Endothelial cell of umbilical vein (primary cell): ENCODE measurements at regions not wholly inside any gene's neighbourhood (a gene's known extent, or its start where the extent isn't known, plus 50 kb on each side); places are given as distances from the start of the nearest gene placed in this dataset.

Source experiments
- BruUV-seq: library from RNA; stranded (reverse); fragments of 400-500 nt; replicated peaks from 2 replicates; lab custom pipeline; 2021; lab: Mats Ljungman, UMichigan
- CTCF ChIA-PET: fragments of 300-600, 350-600 bp; sonication (Branson Sonifier 250); formaldehyde crosslinking; loops from one replicate; lab custom pipeline; 2021; ENCODE audit warnings: antibody characterized with exemption, inconsistent platforms; lab: Charles Lee
- POLR2A ChIA-PET: fragments of 300-600, 350-600 bp; sonication (Branson Sonifier 250); formaldehyde crosslinking; loops from one replicate; lab custom pipeline; 2021; ENCODE audit warnings: antibody characterized with exemption, inconsistent platforms; lab: Charles Lee
- DNase-seq: peaks from one replicate; pipeline ENCODE4 v3.0.0-alpha.2; 2011; ENCODE audit warnings: low read depth, low spot score
- FAIRE-seq: peaks from 2 replicates; lab custom pipeline; 2011; peaks lifted over from hg19 to GRCh38; lab: Jason Lieb, UNC
- H2AFZ ChIP-seq: 2 replicates; pipeline ENCODE4 v1.6.0; 2012; ENCODE audit warnings: low read depth, low read length, control low read depth, inconsistent platforms
- H3K27ac ChIP-seq: 2 replicates; pipeline ENCODE4 v1.5.1; 2011; ENCODE audit warnings: low read depth, mild to moderate bottlenecking, control low read depth, low read length, moderate library complexity; ENCODE audit not compliant: insufficient read depth
- H3K27me3 ChIP-seq, 2 experiments: 2 replicates each; pipeline versions ENCODE4 v1.6.0 to v1.6.1; 2011; ENCODE audit warnings: low read length in 2 of 2, mixed read lengths in 1 of 2; ENCODE audit not compliant: control insufficient read depth in 2 of 2, insufficient read depth in 2 of 2
- H3K36me3 ChIP-seq, 2 experiments: 2 replicates in 1 of 2; 3 replicates in 1 of 2; pipeline ENCODE4 v1.5.1; 2011; ENCODE audit warnings: low read length in 2 of 2, mild to moderate bottlenecking in 1 of 2, moderate library complexity in 1 of 2; ENCODE audit not compliant: control insufficient read depth in 2 of 2, insufficient read depth in 2 of 2; ENCODE audit errors: extremely low read depth in 1 of 2
- H3K4me1 ChIP-seq: 3 replicates; pipeline ENCODE4 v1.5.1; 2011; ENCODE audit warnings: mild to moderate bottlenecking, low read length; ENCODE audit not compliant: control insufficient read depth, insufficient read depth; ENCODE audit errors: extremely low read depth
- H3K4me2 ChIP-seq: 2 replicates; pipeline ENCODE4 v1.6.1; 2011; ENCODE audit warnings: low read length, control low read depth, mixed read lengths; ENCODE audit not compliant: insufficient read depth
- H3K4me3 ChIP-seq, 3 experiments: fragments of 200-600 bp in 1 of 3; sonication (generic), shearing (Covaris generic) in 1 of 3; replicated peaks in 1 of 3; 2 replicates each; pipeline ENCODE4 v1.5.1; 2011 to 2016; ENCODE audit warnings: control low read depth in 3 of 3, low read length in 3 of 3, mild to moderate bottlenecking in 2 of 3, inconsistent platforms in 1 of 3, low read depth in 1 of 3, moderate library complexity in 1 of 3; ENCODE audit not compliant: insufficient read depth in 1 of 3
- H3K79me2 ChIP-seq: 2 replicates; pipeline ENCODE4 v1.6.0; 2012; ENCODE audit warnings: low read length, inconsistent platforms; ENCODE audit not compliant: control insufficient read depth, insufficient read depth
- H3K9ac ChIP-seq: replicated peaks from 2 replicates; pipeline ENCODE3; 2011; ENCODE audit warnings: low read length, control low read depth; ENCODE audit not compliant: insufficient read depth; ENCODE audit errors: extremely low read depth
- H3K9me1 ChIP-seq: replicated peaks from 3 replicates; pipeline ENCODE4 v1.6.0; 2011; ENCODE audit warnings: mild to moderate bottlenecking, low read length; ENCODE audit not compliant: control insufficient read depth, insufficient read depth; ENCODE audit errors: extremely low read depth
- H3K9me3 ChIP-seq: replicated peaks from 2 replicates; pipeline ENCODE4 v1.5.1; 2012; ENCODE audit warnings: low read length, inconsistent platforms; ENCODE audit not compliant: control insufficient read depth, insufficient read depth
- H4K20me1 ChIP-seq: replicated peaks from 2 replicates; pipeline ENCODE3; 2011; ENCODE audit warnings: mild to moderate bottlenecking, low read length; ENCODE audit not compliant: control insufficient read depth, insufficient read depth; ENCODE audit errors: extremely low read depth
- EZH2 ChIP-seq: IDR thresholded peaks from 2 replicates; pipeline ENCODE4 v1.6.1; 2012; ENCODE audit warnings: borderline replicate concordance, low read depth, mild to moderate bottlenecking, moderate library complexity, low read length, inconsistent platforms; ENCODE audit not compliant: severe bottlenecking
- FOS ChIP-seq: IDR thresholded peaks from 2 replicates; pipeline ENCODE4 v1.6.1; 2011; ENCODE audit warnings: mild to moderate bottlenecking, low read length, moderate library complexity, borderline replicate concordance; ENCODE audit not compliant: insufficient read depth
- GATA2 ChIP-seq: IDR thresholded peaks from 2 replicates; pipeline ENCODE4 v1.7.0; 2011; ENCODE audit warnings: low read depth, mild to moderate bottlenecking, moderate library complexity, mixed read lengths, low read length; ENCODE audit not compliant: insufficient read length, insufficient read depth
- JUN ChIP-seq: IDR thresholded peaks from 2 replicates; pipeline ENCODE4 v1.6.1; 2011; ENCODE audit warnings: borderline replicate concordance, low read depth; ENCODE audit not compliant: insufficient read length, insufficient read depth
- MAX ChIP-seq: IDR thresholded peaks from 2 replicates; pipeline ENCODE4 v1.6.1; 2011; ENCODE audit not compliant: insufficient read depth, insufficient read length
- MYC ChIP-seq: IDR thresholded peaks from one replicate; pipeline ENCODE4 v1.6.1; 2011; ENCODE audit warnings: mild to moderate bottlenecking, low read depth, low read length
- POLR2A ChIP-seq: IDR thresholded peaks from 2 replicates; pipeline ENCODE4 v1.6.1; 2012; ENCODE audit warnings: low read depth, mild to moderate bottlenecking, control low read depth, low read length
- POLR2AphosphoS5 ChIP-seq: IDR thresholded peaks from 2 replicates; pipeline ENCODE4 v1.6.1; 2012; ENCODE audit warnings: low read depth, mild to moderate bottlenecking, control low read depth, low read length, moderate library complexity; ENCODE audit not compliant: insufficient read depth
- dilution Hi-C: fragments of 300-500 bp; cut with MboI; formaldehyde crosslinking; loops from one replicate; pipeline ENCODE4 v1.15.0; 2019; ENCODE audit warnings: low sequenced_read_pairs; ENCODE audit not compliant: extremely low pct_ligation_motif_present
- intact Hi-C: fragments of 100-400 bp; cut with micrococcal nuclease; formaldehyde crosslinking; loops from one replicate; pipeline ENCODE4 v1.10.0; 2022
- TF ChIP-seq, protein P1 (sequence below), 2 donors: IDR thresholded peaks; 1 replicate in 1 of 2; 2 replicates in 1 of 2; pipeline ENCODE4 v1.5.1; 2011; ENCODE audit warnings: low read length in 2 of 2, mild to moderate bottlenecking in 2 of 2, moderate library complexity in 2 of 2, control low read depth in 1 of 2, inconsistent platforms in 1 of 2, low read depth in 1 of 2; ENCODE audit not compliant: insufficient read depth in 1 of 2; ENCODE audit errors: extremely low read depth in 1 of 2

GRCh38 chr3:20462723-20463122 is 276.7 kb upstream of the SGO1 start:
- H3K4me3 ChIP-seq: no peak overlapping the region
- DNase-seq: peak; percentile 77
- TF ChIP-seq FOS (peak; percentile 79), JUN (peak; percentile 44), MAX (no peak)
- BruUV-seq: no TSS peak
- FAIRE-seq: peak; percentile 87
- no peak overlapping the region for H3K4me2 ChIP-seq
- H3K9ac ChIP-seq: no peak overlapping the region
- H3K79me2 ChIP-seq: no peaks in the 10 kb centered on the region
- no peaks in the 10 kb centered on the region for H3K36me3 ChIP-seq
- H3K27ac ChIP-seq: peak overlapping the region; percentile 29
- H3K9me1 ChIP-seq: no peaks in the 10 kb centered on the region
- no peaks in the 10 kb centered on the region for H3K27me3 ChIP-seq
- H4K20me1 ChIP-seq: no peaks in the 10 kb centered on the region
- H3K4me1 ChIP-seq: peaks cover 16% of the 10 kb centered on the region
- CTCF ChIA-PET: interaction anchor here (0.5 to 0.9 kb wide), 3 partner anchors 12 to 578 kb away, joined by 3 to 4 read pairs (median 3); no protein-coding TSS in a partner anchor
- intact Hi-C loops (loop anchor here (1.0 kb wide), 1 partner anchor 18 kb away; no protein-coding TSS in a partner anchor), dilution Hi-C loops (no loop called here)
- H3K9me3 ChIP-seq: no peaks in the 10 kb centered on the region
- no peak overlapping the region for H2AFZ ChIP-seq
- POLR2A ChIA-PET: no interaction called here

- Histone ChIP-seq H3K36me3 (no peaks in the 10 kb centered on the region), H3K4me1 (peaks cover 16% of the 10 kb centered on the region), H3K4me2 (no peak overlapping the region), H2AFZ (peak overlapping the region; percentile 58), H3K4me3 (no peak overlapping the region), H3K9me1 (no peaks in the 10 kb centered on the region), H3K79me2 (no peaks in the 10 kb centered on the region), H3K9ac (no peak overlapping the region), H3K27ac (peak overlapping the region; percentile 29), H3K27me3 (no peaks in the 10 kb centered on the region), H3K9me3 (no peaks in the 10 kb centered on the region), H4K20me1 (no peaks in the 10 kb centered on the region)
- ChIA-PET POLR2A (no interaction called here), CTCF (interaction anchor here (0.9 kb wide), 1 partner anchor 19 kb away, joined by 3 read pairs; no protein-coding TSS in a partner anchor)
- BruUV-seq: no TSS peak
- dilution Hi-C loops (no loop called here), intact Hi-C loops (loop anchor here (1.0 kb wide), 1 partner anchor 18 kb away; no protein-coding TSS in a partner anchor)
- TF ChIP-seq GATA2 (no peak), POLR2A (no peak), FOS (no peak), EZH2 (no peak), POLR2AphosphoS5 (no peak), MAX (no peak), JUN (no peak), MYC (no peak)
- TF ChIP-seq, protein P1, sequence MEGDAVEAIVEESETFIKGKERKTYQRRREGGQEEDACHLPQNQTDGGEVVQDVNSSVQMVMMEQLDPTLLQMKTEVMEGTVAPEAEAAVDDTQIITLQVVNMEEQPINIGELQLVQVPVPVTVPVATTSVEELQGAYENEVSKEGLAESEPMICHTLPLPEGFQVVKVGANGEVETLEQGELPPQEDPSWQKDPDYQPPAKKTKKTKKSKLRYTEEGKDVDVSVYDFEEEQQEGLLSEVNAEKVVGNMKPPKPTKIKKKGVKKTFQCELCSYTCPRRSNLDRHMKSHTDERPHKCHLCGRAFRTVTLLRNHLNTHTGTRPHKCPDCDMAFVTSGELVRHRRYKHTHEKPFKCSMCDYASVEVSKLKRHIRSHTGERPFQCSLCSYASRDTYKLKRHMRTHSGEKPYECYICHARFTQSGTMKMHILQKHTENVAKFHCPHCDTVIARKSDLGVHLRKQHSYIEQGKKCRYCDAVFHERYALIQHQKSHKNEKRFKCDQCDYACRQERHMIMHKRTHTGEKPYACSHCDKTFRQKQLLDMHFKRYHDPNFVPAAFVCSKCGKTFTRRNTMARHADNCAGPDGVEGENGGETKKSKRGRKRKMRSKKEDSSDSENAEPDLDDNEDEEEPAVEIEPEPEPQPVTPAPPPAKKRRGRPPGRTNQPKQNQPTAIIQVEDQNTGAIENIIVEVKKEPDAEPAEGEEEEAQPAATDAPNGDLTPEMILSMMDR (IDR thresholded peaks at IDR 0.05; ENCODE audit: extremely low read depth in 1 of 2, insufficient read depth in 1 of 2, low read depth in 1 of 2, low read length in 2 of 2): no peak
- DNase-seq: no peak
- no peak for FAIRE-seq
These were observed 276.2 kb upstream of the SGO1 start for GRCh38 chr3:20462226-20462625.
